ENCODE measurements at regions not wholly inside any gene's neighbourhood (a gene's known extent, or its start where the extent isn't known, plus 50 kb on each side); places are given as distances from the start of the nearest gene placed in this dataset.

- TF ChIP-seq, protein P1, sequence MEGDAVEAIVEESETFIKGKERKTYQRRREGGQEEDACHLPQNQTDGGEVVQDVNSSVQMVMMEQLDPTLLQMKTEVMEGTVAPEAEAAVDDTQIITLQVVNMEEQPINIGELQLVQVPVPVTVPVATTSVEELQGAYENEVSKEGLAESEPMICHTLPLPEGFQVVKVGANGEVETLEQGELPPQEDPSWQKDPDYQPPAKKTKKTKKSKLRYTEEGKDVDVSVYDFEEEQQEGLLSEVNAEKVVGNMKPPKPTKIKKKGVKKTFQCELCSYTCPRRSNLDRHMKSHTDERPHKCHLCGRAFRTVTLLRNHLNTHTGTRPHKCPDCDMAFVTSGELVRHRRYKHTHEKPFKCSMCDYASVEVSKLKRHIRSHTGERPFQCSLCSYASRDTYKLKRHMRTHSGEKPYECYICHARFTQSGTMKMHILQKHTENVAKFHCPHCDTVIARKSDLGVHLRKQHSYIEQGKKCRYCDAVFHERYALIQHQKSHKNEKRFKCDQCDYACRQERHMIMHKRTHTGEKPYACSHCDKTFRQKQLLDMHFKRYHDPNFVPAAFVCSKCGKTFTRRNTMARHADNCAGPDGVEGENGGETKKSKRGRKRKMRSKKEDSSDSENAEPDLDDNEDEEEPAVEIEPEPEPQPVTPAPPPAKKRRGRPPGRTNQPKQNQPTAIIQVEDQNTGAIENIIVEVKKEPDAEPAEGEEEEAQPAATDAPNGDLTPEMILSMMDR (conservative IDR thresholded peaks at IDR 0.05 in 1 of 2, IDR thresholded peaks at IDR 0.05 in 1 of 2; ENCODE audit: low read depth in 1 of 2, low read length in 2 of 2) = no peak
- no peak for TF ChIP-seq EZH2 (IDR thresholded peaks at IDR 0.05; ENCODE audit: low read length, missing control alignments)
Measured at GRCh38 chr15:79539401-79539800, 107.3 kb downstream of the MINAR1 start.
